ENCODE measurements at regions not wholly inside any gene's neighbourhood (a gene's known extent, or its start where the extent isn't known, plus 50 kb on each side); places are given as distances from the start of the nearest gene placed in this dataset.

DNA sequence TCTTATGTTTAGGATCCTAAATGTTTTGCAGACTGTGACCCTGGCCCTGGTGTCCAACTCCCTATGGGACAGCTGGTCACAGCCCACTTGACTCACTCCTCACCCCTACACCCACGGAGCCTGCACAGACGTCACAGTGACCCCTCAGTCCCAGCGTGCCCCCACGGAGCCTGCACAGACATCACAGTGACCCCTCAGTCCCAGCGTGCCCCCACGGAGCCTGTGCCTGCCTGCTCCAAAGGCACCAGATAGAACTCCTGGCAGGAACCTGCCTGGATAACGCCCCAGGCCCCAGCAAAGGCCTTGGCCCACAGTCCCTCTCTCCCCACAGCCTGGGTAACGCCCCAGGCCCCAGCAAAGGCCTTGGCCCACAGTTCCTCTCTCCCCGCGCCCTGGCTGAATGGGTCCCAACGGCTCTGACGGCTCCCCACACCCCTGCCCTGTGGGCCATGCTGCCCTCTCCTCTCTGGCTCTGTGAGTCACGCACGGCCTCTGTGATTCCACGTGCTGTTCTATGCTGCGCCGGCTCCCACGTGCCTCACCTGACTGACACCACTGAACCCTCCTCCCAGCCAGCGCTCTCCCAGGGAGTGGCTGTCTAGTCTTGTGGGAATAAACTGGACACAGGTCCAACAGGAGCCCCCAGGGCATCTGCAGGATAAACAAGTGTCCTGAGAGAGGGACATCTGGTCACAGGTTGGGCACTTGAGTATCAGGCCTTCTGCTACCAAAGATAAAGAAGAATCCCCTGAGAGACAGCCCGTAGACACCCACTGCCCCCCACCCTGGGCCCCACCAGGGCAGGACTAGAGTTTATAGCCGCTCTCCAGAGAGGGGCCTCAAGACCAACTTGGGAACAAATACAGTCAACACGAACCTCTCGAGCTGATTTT is 250.3 kb downstream of the BRD1 start:
- TF ChIP-seq, protein P1, sequence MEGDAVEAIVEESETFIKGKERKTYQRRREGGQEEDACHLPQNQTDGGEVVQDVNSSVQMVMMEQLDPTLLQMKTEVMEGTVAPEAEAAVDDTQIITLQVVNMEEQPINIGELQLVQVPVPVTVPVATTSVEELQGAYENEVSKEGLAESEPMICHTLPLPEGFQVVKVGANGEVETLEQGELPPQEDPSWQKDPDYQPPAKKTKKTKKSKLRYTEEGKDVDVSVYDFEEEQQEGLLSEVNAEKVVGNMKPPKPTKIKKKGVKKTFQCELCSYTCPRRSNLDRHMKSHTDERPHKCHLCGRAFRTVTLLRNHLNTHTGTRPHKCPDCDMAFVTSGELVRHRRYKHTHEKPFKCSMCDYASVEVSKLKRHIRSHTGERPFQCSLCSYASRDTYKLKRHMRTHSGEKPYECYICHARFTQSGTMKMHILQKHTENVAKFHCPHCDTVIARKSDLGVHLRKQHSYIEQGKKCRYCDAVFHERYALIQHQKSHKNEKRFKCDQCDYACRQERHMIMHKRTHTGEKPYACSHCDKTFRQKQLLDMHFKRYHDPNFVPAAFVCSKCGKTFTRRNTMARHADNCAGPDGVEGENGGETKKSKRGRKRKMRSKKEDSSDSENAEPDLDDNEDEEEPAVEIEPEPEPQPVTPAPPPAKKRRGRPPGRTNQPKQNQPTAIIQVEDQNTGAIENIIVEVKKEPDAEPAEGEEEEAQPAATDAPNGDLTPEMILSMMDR (IDR thresholded peaks at IDR 0.05; ENCODE audit: insufficient read depth, missing control alignments): no peak
- FAIRE-seq: no peak
- DNase-seq (ENCODE audit: insufficient read length, low spot score): no peak

DNA sequence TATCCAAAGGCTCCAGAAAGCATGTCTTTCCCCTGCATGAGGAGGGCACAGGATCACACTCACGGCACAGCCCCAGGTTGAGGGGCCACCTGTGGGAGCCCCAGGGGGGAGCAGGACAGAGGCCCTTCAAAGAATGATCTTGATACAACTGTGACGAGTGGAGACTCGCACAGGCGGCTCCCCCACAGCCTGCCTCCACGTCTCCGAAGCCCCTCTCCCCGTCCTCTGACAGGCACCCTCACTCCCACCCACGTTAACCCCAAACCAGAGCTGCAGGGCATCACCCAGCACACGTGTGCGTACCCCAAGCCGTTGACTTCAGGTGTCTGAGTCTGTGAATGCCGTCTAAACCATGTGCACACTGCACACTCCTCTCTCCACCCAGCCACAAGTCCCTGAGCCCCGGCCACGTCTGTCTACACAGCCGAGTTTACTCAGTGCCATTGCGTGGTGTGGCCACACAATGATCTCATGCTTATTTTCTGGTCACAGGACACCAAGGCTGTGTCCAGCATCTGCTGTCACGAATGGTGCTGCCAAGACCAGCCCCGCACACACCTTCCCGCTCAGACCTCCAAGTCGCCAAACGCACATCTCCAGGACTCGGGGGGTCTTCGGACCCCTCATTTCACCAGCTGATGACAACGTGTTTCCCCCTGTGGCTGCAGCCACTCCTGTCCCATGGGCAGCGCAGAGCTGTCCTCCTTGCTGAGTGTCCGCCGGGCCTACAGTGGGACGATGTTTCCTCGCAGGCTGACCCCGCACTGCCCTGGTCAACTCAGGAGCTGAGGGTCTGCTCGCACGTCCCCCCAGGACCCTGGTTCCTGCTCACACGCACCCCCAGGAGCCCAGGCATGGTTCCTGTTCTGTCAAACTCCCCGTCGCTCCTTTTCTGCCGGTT is 251.2 kb downstream of the BRD1 start:
- FAIRE-seq (no peak), DNase-seq (ENCODE audit: insufficient read length, low spot score) (no peak)
- TF ChIP-seq, protein P1 (IDR thresholded peaks at IDR 0.05; ENCODE audit: insufficient read depth, missing control alignments): no peak

- FAIRE-seq (no peak), DNase-seq (ENCODE audit: insufficient read length, low spot score) (no peak)
- TF ChIP-seq, protein P1 (IDR thresholded peaks at IDR 0.05; ENCODE audit: insufficient read depth, missing control alignments): no peak
These were observed 252.0 kb downstream of the BRD1 start for GRCh38 chr22:49575703-49576081.

GRCh38 chr22:49574881-49575702 is 252.6 kb downstream of the BRD1 start:
- TF ChIP-seq, protein P1 (IDR thresholded peaks at IDR 0.05; ENCODE audit: insufficient read depth, missing control alignments): no peak
- FAIRE-seq (no peak), DNase-seq (ENCODE audit: insufficient read length, low spot score) (no peak)

DNA sequence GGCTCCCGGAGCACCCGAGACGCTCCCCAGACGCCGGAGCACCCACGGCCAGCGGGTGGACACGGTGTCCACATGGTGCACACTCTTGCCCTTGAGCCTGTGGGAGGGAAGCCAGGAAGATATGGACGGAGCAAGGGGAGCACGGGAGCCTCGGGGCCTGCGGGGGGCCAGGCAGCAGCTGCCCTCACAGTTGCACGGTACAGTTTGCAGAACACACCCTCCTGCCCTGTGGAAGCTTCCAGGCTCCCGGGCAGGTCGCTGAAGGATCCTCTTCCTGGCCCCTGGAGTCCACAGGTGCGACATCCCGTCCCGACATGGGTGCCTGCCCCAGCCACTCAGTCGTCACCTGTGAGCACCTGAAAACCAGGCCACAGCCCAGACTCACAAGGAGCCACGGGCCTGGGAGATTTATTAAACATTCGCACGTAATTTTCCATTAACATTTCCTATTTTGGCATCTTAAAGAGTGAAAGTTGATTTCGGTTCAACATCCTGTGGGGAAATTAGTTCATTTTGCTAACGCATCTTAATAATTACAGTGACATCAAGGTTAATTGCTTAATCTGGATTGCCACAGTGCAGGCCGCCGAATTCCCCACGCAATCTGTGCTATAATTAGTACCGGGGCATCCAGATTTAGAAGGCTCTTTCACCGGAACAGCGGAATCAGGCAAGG is 253.3 kb downstream of the BRD1 start:
- FAIRE-seq: no peak
- TF ChIP-seq, protein P1 (IDR thresholded peaks at IDR 0.05; ENCODE audit: insufficient read depth, missing control alignments): no peak
- no peak for DNase-seq (ENCODE audit: insufficient read length, low spot score)

DNA sequence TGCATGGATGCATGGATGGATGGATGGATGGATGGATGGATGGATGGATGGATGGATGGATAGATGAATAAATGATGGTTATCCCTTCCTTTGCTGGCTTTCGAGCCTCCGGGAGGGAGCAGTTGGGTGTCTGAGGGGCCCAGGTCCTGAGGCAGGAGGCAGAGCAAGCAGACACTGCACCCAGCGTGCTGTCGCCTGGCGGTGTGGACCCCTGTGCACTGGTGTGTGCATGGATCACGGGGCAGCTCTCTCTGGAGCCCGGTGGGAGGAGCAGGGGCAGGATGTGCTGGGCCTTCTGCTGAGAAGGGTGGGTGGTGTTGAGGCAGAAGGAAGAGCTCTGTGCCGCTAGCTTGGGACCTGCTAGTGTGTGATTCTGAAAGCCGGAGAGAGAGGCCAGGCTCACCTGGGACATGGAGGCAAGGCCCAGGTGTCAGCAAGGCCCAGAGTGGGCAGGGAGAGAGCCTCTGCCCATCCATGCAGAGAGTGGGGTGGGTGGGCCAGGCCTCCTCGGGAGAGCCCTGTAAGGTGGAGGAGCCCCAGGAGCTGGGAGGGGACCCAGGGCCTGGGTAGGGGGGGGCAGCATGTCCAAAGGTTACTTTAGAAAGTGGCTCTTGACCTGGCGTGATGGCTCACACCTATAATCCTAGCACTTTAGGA is 254.4 kb downstream of the BRD1 start:
- DNase-seq (ENCODE audit: insufficient read length, low spot score): no peak
- FAIRE-seq: no peak
- TF ChIP-seq, protein P1 (IDR thresholded peaks at IDR 0.05; ENCODE audit: insufficient read depth, missing control alignments): no peak

Measured in D721Med (cell line).